ENCODE measurements at regions not wholly inside any gene's neighbourhood (a gene's known extent, or its start where the extent isn't known, plus 50 kb on each side); places are given as distances from the start of the nearest gene placed in this dataset.

DNA sequence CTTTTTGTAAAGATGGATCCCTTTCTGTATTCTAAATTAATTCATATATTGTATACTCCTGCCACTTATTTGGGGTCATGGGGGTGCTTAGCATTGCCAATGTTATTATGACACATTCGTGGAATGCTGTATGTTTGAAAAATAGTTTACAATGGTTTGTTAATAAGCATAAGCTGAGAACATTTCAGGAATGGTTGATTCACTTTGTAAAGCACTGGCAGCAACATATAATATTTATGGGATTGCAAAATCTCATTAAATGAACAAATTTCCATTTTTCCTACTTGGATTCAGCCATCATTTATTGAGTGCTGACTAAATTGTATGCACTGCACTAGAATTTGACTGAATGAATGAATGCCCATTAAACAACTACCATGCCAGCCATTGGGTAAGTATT lies 215.2 kb upstream of the KLF4 start:
- no peaks in the 10 kb centered on the region for H3K4me1 Mint-ChIP-seq (ENCODE audit: low read depth)
- no peaks in the 10 kb centered on the region for H3K36me3 Mint-ChIP-seq (ENCODE audit: low read depth)
- no peaks in the 10 kb centered on the region for H3K9me3 Mint-ChIP-seq
- H3K4me3 Mint-ChIP-seq, result no peak overlapping the region
- no peak overlapping the region for H3K27ac Mint-ChIP-seq
- H3K27me3 Mint-ChIP-seq (ENCODE audit: low read depth), result no peaks in the 10 kb centered on the region

DNA sequence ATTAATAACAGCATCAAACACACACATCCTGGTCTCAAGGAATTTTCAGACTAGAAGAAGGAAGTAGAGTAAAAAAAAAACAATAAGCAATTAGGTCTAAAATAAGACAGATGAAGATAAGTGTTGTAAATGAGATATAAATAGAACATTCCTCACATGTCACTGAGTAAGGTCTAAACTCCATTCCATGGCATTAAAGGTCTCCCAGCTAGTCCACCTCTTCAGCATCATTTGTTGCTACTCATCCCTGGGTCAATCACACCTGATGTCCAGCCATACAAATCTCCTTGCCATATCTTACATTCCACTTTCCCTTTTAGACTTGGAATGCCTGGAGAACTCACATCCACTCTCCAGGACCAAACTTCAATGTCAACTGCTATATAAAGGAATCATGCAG lies 214.1 kb upstream of the KLF4 start:
- H3K4me3 Mint-ChIP-seq, result no peak overlapping the region
- no peaks in the 10 kb centered on the region for H3K9me3 Mint-ChIP-seq
- no peaks in the 10 kb centered on the region for H3K36me3 Mint-ChIP-seq (ENCODE audit: low read depth)
- no peaks in the 10 kb centered on the region for H3K27me3 Mint-ChIP-seq (ENCODE audit: low read depth)
- no peak overlapping the region for H3K27ac Mint-ChIP-seq
- no peaks in the 10 kb centered on the region for H3K4me1 Mint-ChIP-seq (ENCODE audit: low read depth)

DNA sequence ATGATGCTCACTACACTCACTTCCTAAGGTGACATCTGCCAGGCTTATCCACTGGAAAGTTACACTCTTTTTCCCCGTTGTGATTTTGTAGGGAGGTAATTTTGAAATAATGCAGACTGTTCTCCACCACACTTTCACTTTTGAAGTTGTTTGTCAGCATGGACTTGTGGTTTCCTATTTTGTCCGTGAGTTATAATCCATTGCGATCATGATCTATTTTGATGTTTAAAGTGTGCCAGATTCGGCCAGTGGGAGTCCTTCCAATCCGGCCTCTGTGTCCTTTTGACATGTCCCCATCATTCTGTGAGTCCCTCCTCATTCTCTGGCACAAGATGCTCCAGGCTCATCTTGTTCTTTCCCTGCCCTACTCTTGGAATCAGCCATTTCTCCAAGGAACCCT lies 211.3 kb upstream of the KLF4 start:
- Mint-ChIP-seq H3K27me3 (ENCODE audit: low read depth) (no peaks in the 10 kb centered on the region), H3K4me1 (ENCODE audit: low read depth) (no peaks in the 10 kb centered on the region), H3K36me3 (ENCODE audit: low read depth) (no peaks in the 10 kb centered on the region), H3K9me3 (no peaks in the 10 kb centered on the region), H3K4me3 (no peak overlapping the region), H3K27ac (no peak overlapping the region)

DNA sequence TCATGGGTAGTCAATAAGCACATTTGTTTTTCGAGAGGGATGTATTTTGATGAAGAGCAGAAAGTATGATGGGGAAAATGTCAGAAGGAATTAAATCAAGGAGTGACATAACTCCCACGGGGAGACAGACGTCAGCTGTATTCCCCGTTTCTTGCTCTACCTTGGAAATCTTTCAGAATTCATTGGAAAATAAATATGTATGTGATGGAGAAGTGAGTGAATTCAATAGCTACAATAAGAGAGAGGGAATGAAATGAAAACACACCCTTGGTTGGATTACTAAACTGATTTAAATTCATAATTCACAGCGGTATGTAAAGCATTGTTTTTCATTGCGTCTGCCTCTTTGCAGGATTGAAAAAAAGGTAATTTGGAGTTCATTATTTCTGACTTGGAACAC lies 209.7 kb upstream of the KLF4 start:
- Mint-ChIP-seq H3K4me3 (no peak overlapping the region), H3K36me3 (ENCODE audit: low read depth) (no peaks in the 10 kb centered on the region), H3K27me3 (ENCODE audit: low read depth) (no peaks in the 10 kb centered on the region), H3K4me1 (ENCODE audit: low read depth) (no peaks in the 10 kb centered on the region), H3K9me3 (no peaks in the 10 kb centered on the region), H3K27ac (no peak overlapping the region)

DNA sequence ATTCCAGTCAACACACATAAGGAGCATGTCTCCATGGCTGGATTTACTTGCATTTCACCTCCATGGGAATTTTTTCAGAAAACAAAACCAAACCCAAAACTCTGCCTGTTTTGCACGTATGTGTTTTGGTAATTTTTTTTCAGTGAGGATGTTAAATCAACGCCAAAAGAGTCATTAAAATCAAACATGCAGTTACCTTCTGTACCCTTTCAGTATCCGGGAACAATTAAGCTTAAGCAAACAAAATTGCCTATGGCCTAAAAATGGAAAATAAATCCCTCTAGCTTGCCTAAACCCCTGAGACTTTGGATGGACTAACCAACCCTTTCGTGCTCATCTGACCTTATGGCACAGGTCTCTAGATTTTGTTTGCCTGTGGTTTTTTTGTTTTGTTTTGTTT lies 209.2 kb upstream of the KLF4 start:
- Mint-ChIP-seq H3K36me3 (ENCODE audit: low read depth) (no peaks in the 10 kb centered on the region), H3K9me3 (no peaks in the 10 kb centered on the region), H3K27ac (no peak overlapping the region)

DNA sequence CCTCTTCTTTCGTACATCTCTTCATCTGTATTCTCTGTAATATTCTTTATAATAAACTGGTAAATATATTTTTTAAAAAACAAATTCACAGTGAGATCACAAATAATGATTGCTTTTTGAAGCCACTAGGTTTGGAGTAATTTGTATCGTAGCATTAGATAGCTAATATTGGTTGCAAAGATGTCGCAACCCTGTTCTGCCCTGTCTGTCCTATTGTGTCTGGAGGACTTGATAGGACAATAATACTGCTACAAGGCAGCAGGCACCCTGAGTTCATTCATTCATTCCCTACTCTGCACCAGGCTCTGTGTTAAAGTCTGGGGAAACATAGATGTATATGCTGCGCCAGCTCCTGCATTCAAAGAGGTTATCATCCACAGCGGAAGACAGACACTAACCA lies 206.7 kb upstream of the KLF4 start:
- H3K9me3 Mint-ChIP-seq, result no peaks in the 10 kb centered on the region
- no peaks in the 10 kb centered on the region for H3K27me3 Mint-ChIP-seq (ENCODE audit: low read depth)
- H3K27ac Mint-ChIP-seq, result no peak overlapping the region
- H3K36me3 Mint-ChIP-seq (ENCODE audit: low read depth), result no peaks in the 10 kb centered on the region
- H3K4me3 Mint-ChIP-seq, result no peak overlapping the region
- no peaks in the 10 kb centered on the region for H3K4me1 Mint-ChIP-seq (ENCODE audit: low read depth)

More for the DNA sequence above, 209.2 kb upstream of the KLF4 start:
- no peaks in the 10 kb centered on the region for H3K27me3 Mint-ChIP-seq (ENCODE audit: low read depth)
- no peak overlapping the region for H3K4me3 Mint-ChIP-seq
- H3K4me1 Mint-ChIP-seq (ENCODE audit: low read depth), result no peaks in the 10 kb centered on the region

DNA sequence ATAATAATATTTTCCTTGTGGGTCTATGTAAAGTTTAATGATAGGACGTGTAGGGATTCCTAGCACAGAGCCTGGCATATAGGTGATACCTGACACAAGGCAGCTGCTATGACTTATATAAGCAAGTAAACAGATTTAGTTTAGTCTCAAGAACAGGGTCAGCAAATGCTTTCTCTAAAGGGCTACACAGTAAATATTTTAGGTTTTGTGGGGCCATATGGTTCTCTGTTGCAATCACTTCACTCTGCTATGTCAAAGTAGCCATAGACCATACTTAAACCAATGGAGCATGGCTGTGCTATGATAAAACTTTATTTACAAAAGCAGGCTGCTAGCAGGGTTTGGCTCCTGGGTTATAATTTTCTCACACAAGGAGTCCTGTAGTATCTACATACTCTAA lies 204.8 kb upstream of the KLF4 start:
- H3K27me3 Mint-ChIP-seq (ENCODE audit: low read depth), result no peaks in the 10 kb centered on the region

DNA sequence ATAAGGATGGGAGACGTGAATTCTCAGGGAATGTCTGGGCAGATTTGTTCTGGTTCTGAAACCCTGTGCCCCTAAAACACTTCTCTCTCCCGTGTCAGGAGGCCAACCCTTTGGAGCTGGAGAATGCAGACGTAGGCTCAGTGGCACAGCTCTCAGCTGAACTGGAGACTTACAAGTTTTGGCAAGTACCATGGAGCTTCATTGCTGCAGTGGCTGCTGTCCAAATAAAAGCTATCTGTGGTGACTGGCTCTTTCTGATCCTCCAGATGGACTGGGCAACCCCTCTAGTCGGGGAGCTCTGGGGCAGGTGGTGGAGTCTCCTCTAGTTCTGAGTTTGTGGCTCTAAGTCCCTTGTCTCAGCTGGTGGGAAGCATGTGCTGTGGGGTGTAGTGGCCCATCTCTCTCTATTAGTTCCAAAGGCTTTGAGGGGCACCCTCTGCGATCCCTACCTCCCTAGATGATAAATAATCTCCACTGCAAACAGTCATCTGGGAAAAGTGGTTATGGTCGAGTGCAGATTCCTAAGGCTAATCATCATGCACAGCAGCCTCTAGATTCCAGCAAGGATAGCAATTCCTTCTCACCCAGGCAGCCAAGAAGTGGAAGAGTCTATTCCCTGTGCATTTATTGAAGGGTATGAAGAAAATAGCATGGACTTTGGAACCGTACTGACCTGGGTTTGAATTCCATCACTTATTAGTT lies 204.2 kb upstream of the KLF4 start:
- no peaks in the 10 kb centered on the region for H3K9me3 Mint-ChIP-seq
- no peak overlapping the region for H3K27ac Mint-ChIP-seq
- no peak overlapping the region for H3K4me3 Mint-ChIP-seq
- H3K27me3 Mint-ChIP-seq (ENCODE audit: low read depth), result no peaks in the 10 kb centered on the region
- no peaks in the 10 kb centered on the region for H3K36me3 Mint-ChIP-seq (ENCODE audit: low read depth)
- H3K4me1 Mint-ChIP-seq (ENCODE audit: low read depth), result no peaks in the 10 kb centered on the region

More for the DNA sequence above, 204.8 kb upstream of the KLF4 start:
- no peak overlapping the region for H3K27ac Mint-ChIP-seq
- no peaks in the 10 kb centered on the region for H3K36me3 Mint-ChIP-seq (ENCODE audit: low read depth)
- H3K4me1 Mint-ChIP-seq (ENCODE audit: low read depth), result no peaks in the 10 kb centered on the region
- no peak overlapping the region for H3K4me3 Mint-ChIP-seq
- no peaks in the 10 kb centered on the region for H3K9me3 Mint-ChIP-seq

DNA sequence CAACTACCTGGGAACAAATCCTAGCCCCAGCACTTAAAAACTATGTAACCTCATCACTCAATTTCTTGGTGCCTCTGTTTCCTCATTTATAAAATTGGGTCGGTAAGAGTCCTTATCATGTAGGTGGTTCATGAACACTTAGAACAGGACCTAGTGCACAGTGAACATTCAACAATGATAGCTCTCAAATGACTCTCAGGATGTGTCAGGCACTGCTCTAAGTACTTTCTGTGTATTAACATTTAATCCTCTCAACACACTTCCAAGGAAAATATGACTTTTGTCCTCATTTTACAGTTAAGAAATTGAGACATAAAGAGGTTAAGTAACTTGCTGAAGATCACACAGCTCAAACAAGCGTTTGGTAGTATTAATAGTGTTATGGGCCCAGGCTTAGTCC lies 202.1 kb upstream of the KLF4 start:
- H3K27ac Mint-ChIP-seq, result no peak overlapping the region
- H3K4me1 Mint-ChIP-seq (ENCODE audit: low read depth), result no peaks in the 10 kb centered on the region
- no peak overlapping the region for H3K4me3 Mint-ChIP-seq
- no peaks in the 10 kb centered on the region for H3K27me3 Mint-ChIP-seq (ENCODE audit: low read depth)
- no peaks in the 10 kb centered on the region for H3K9me3 Mint-ChIP-seq
- H3K36me3 Mint-ChIP-seq (ENCODE audit: low read depth), result no peaks in the 10 kb centered on the region

DNA sequence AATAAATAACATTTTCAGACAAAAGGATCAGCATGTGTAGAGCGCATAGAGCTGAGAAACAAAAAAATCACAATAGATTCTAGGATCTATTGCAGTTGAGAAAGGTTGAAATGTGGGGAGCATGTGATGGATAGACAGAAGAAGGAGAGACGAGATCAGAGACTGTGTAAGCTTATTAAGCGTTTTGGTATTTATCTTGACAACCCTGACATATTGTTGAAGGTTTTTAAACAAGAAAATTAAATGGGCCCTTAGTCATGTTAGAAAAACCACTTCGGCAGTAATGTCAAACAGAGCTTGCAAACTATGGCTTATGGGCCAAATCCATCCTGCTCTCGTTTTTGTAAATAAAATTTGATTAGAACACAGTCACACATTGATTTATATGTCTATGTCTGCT lies 200.5 kb upstream of the KLF4 start:
- no peaks in the 10 kb centered on the region for H3K9me3 Mint-ChIP-seq

DNA sequence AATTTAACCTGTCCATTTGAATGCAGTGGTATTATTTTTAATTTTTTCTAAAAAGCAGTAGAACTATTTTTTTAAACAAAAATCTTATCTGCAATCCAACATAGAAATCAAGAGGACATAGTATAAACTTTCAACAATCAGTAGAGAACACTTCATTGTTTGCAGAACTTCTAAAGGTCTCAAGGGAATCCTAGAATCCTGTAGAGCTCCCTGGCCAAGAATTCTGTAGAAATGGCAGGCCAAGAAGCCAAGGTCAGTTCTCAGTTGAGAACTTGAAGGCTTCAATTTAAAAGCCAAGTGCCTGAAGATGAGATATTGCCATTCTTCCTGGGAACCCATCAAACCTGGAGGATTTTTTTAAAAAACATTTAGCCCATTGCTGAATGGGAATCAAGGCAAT lies 199.2 kb upstream of the KLF4 start:
- H3K4me1 Mint-ChIP-seq (ENCODE audit: low read depth), result no peaks in the 10 kb centered on the region
- H3K9me3 Mint-ChIP-seq, result no peaks in the 10 kb centered on the region
- H3K4me3 Mint-ChIP-seq, result no peak overlapping the region
- no peaks in the 10 kb centered on the region for H3K27me3 Mint-ChIP-seq (ENCODE audit: low read depth)
- H3K36me3 Mint-ChIP-seq (ENCODE audit: low read depth), result no peaks in the 10 kb centered on the region
- H3K27ac Mint-ChIP-seq, result no peak overlapping the region

More for the DNA sequence above, 200.5 kb upstream of the KLF4 start:
- Mint-ChIP-seq H3K27me3 (ENCODE audit: low read depth) (no peaks in the 10 kb centered on the region), H3K27ac (no peak overlapping the region), H3K4me3 (no peak overlapping the region), H3K4me1 (ENCODE audit: low read depth) (no peaks in the 10 kb centered on the region), H3K36me3 (ENCODE audit: low read depth) (no peaks in the 10 kb centered on the region)

DNA sequence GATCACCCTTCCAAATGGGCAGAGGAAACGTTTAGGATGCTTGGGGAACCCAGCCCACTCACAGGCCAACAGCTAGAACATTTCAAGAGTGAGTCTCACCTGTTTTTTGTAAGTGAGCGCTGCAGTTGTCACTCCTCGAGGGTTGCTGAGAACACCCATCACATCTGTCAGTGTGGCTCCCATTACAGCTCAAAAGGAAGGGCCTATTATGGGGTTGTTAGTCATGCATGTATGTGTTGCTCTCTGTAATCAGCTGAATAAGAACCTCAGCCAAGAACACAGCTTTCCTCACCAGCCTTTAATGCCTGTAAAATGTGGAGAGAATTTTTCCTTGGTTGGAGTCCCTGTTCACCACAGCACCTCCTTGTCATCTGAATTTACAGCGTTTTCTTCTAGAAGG lies 196.3 kb upstream of the KLF4 start:
- Mint-ChIP-seq H3K27ac (no peak overlapping the region), H3K4me3 (no peak overlapping the region), H3K9me3 (no peaks in the 10 kb centered on the region), H3K36me3 (ENCODE audit: low read depth) (no peaks in the 10 kb centered on the region), H3K4me1 (ENCODE audit: low read depth) (no peaks in the 10 kb centered on the region), H3K27me3 (ENCODE audit: low read depth) (no peaks in the 10 kb centered on the region)

DNA sequence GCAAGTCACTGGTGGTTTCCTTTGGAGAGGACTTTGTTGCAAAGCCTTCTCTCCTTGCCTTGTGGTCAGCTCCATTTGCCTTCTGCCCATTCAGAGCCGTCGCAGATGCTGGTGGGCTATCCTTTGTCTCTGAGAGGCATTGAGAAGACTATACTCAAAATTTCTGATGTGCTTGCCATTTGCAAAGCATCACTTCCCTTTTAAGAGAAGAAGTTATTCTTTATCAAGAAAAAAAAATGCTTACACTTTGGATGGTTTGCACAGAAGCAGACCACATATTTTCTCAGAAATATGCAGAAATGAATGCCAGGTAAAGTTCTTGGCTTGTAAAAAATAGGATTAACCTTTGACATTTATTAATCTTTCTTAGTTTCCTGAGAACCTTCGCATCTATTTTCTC lies 195.8 kb upstream of the KLF4 start:
- Mint-ChIP-seq H3K9me3 (no peaks in the 10 kb centered on the region), H3K36me3 (ENCODE audit: low read depth) (no peaks in the 10 kb centered on the region), H3K27me3 (ENCODE audit: low read depth) (no peaks in the 10 kb centered on the region), H3K4me3 (no peak overlapping the region), H3K27ac (no peak overlapping the region), H3K4me1 (ENCODE audit: low read depth) (no peaks in the 10 kb centered on the region)

DNA sequence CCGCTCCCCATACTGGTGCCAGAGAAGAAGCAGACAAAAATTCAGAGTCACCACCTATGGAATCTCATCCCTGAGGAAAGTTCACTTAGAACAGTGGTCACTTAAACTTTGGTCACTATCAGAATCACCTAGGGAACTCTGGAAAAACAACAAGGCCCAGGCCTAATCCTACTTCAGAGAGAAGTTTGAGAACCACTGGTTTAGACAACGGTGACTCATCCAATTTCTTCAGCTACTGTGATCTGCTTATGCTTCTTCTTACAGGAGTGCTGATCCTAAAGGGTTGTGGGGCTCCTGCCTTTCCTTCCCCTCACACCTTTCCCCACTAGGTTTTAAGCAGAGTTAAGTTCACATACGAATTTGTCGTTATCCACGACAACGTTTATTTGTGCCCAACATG lies 194.7 kb upstream of the KLF4 start:
- H3K36me3 Mint-ChIP-seq (ENCODE audit: low read depth), result no peaks in the 10 kb centered on the region
- H3K27ac Mint-ChIP-seq, result no peak overlapping the region
- H3K4me3 Mint-ChIP-seq, result no peak overlapping the region
- H3K4me1 Mint-ChIP-seq (ENCODE audit: low read depth), result no peaks in the 10 kb centered on the region
- H3K9me3 Mint-ChIP-seq, result no peaks in the 10 kb centered on the region
- H3K27me3 Mint-ChIP-seq (ENCODE audit: low read depth), result no peaks in the 10 kb centered on the region

DNA sequence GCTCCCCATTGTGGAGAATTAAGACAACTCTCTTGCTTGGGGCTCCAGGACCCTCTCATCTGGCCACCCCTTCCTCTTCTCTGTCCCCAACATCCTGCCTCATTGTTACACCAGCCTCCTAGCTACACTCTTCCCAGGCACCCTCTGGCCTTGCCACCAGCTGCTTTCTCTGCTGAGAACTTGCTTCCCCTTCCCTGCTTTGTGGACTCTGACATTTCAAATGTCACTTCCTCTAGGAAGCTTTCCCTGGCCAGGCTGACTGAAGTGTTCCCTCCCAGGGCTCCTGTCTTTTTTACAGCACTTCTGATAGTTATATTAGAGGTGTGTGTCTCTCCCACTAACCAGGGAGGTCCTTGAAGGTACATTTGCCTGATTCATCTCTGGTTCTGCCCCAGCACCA lies 194.0 kb upstream of the KLF4 start:
- H3K27me3 Mint-ChIP-seq (ENCODE audit: low read depth), result no peaks in the 10 kb centered on the region
- H3K4me3 Mint-ChIP-seq, result no peak overlapping the region
- no peaks in the 10 kb centered on the region for H3K36me3 Mint-ChIP-seq (ENCODE audit: low read depth)
- no peaks in the 10 kb centered on the region for H3K9me3 Mint-ChIP-seq
- no peak overlapping the region for H3K27ac Mint-ChIP-seq
- no peaks in the 10 kb centered on the region for H3K4me1 Mint-ChIP-seq (ENCODE audit: low read depth)

DNA sequence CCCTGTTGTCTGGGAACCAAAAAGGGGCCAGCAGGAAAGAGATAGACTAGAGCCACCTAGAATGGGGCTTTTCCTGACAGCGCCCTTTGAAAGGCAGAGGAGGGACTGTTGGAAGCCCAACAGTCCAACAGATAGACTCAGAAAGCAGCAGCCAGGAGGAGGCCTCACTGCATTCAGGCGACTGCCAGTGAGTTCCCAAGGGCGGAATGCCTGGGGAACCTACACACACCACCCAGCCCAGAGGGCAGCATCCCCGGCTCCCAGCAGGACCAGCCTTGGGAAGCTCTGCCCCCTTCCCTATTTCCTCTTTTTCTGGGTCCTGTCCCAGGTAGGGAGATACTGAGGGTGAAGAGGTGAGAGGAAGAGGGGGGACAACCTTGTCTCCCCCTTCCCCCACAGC lies 192.4 kb upstream of the KLF4 start:
- no peaks in the 10 kb centered on the region for H3K36me3 Mint-ChIP-seq (ENCODE audit: low read depth)
- no peaks in the 10 kb centered on the region for H3K4me1 Mint-ChIP-seq (ENCODE audit: low read depth)
- no peaks in the 10 kb centered on the region for H3K27me3 Mint-ChIP-seq (ENCODE audit: low read depth)
- H3K4me3 Mint-ChIP-seq, result no peak overlapping the region
- H3K27ac Mint-ChIP-seq, result no peak overlapping the region
- no peaks in the 10 kb centered on the region for H3K9me3 Mint-ChIP-seq
